Caco-2 (cell line): ENCODE measurements at regions not wholly inside any gene's neighbourhood (a gene's known extent, or its start where the extent isn't known, plus 50 kb on each side); places are given as distances from the start of the nearest gene placed in this dataset.

Experiments used
- BruUV-seq: library from RNA; stranded (reverse); fragments of 400-500 nt; replicated peaks from 2 replicates; lab custom pipeline; 2021; lab: Mats Ljungman, UMichigan
- CTCF ChIA-PET: fragments of 300-600 bp; sonication (Branson Sonifier 250); formaldehyde crosslinking; loops from one replicate; lab custom pipeline; 2022; ENCODE audit warnings: antibody characterized with exemption; lab: Charles Lee
- POLR2A ChIA-PET: fragments of 300-600 bp; sonication (Branson Sonifier 250); formaldehyde crosslinking; loops from one replicate; lab custom pipeline; 2022; ENCODE audit warnings: antibody characterized with exemption; lab: Charles Lee
- DNase-seq, 2 experiments: peaks; one replicate each; pipeline versions ENCODE4 v3.0.0 to v3.0.0-alpha.2; 2020 to 2022
- H3K27me3 ChIP-seq: replicated peaks from 2 replicates; pipeline ENCODE4 v1.6.0; 2011; ENCODE audit warnings: low read length; ENCODE audit not compliant: control insufficient read depth, insufficient read depth
- H3K36me3 ChIP-seq: 2 replicates; pipeline ENCODE4 v1.5.1; 2011; ENCODE audit warnings: low read length; ENCODE audit not compliant: control insufficient read depth, insufficient read depth
- H3K4me1 ChIP-seq: fragments of 250-450 bp; sonication (Bioruptor Pico); 2 replicates; pipeline ENCODE4 v1.5.1; 2020; ENCODE audit warnings: mild to moderate bottlenecking
- H3K4me3 ChIP-seq: 2 replicates; pipeline ENCODE4 v1.5.1; 2011; ENCODE audit warnings: low read depth, mild to moderate bottlenecking, control low read depth, low read length
- H3K9me3 ChIP-seq: fragments of 250-450 bp; sonication (Bioruptor Pico); 2 replicates; pipeline ENCODE4 v1.5.1; 2020; ENCODE audit warnings: mild to moderate bottlenecking, moderate library complexity
- H3K27ac Mint-ChIP-seq: one replicate; pipeline ENCODE4 v1.8.0; 2022; ENCODE audit warnings: mixed read lengths; ENCODE audit not compliant: unreplicated experiment
- H3K27me3 Mint-ChIP-seq: one replicate; pipeline ENCODE4 v1.8.0; 2022; ENCODE audit warnings: mixed read lengths; ENCODE audit not compliant: insufficient read depth, unreplicated experiment
- H3K36me3 Mint-ChIP-seq: one replicate; pipeline ENCODE4 v1.8.0; 2022; ENCODE audit warnings: mild to moderate bottlenecking, mixed read lengths; ENCODE audit not compliant: insufficient read depth, unreplicated experiment
- H3K4me1 Mint-ChIP-seq: one replicate; pipeline ENCODE4 v1.8.0; 2022; ENCODE audit warnings: low read depth, mixed read lengths; ENCODE audit not compliant: unreplicated experiment
- H3K4me3 Mint-ChIP-seq: one replicate; pipeline ENCODE4 v1.8.0; 2022; ENCODE audit warnings: mild to moderate bottlenecking, moderate library complexity, mixed read lengths; ENCODE audit not compliant: unreplicated experiment
- H3K9me3 Mint-ChIP-seq: one replicate; pipeline ENCODE4 v1.8.0; 2022; ENCODE audit warnings: mixed read lengths; ENCODE audit not compliant: unreplicated experiment
- intact Hi-C: fragments of 100-400 bp; cut with micrococcal nuclease; formaldehyde crosslinking; loops from one replicate; pipeline ENCODE4 v1.10.0; 2022; ENCODE audit not compliant: unreplicated experiment
- TF ChIP-seq, protein P1 (sequence below), 2 experiments: fragments of 200-600 bp in 1 of 2; IDR thresholded peaks; 1 replicate in 1 of 2; 2 replicates in 1 of 2; pipeline versions ENCODE4 v1.5.1 to v1.8.0; 2011 to 2022; ENCODE audit warnings: antibody characterized with exemption in 1 of 2, control low read depth in 1 of 2, inconsistent platforms in 1 of 2, low read depth in 1 of 2, low read length in 1 of 2, mild to moderate bottlenecking in 1 of 2, moderate library complexity in 1 of 2; ENCODE audit not compliant: insufficient read depth in 1 of 2, severe bottlenecking in 1 of 2, unreplicated experiment in 1 of 2

DNA sequence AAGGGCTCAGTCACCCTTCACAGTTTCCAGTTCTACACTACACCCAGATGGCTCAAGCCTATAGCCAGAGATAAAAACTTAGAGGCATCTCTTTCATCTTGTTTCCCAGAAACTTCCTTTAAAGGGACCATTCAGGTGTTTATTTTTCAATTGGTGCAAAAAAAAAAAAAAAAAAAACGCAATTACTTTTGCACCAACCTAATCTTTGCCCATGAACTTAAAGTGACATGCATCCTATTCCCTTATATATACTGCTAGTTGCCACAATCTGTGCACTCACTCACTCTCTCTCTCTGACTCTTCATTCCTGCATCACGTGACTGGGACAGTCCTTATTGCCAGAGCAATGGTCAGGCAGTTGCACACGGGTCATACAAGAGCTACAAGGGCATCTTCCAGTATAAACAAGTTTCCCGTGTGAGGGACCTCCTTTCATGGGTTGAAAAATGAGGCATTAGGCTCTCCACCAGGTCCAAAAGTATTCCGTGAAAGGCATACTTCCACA, 789.4 kb downstream of the EPHA4 start:
- CTCF ChIA-PET, result no interaction called here
- Mint-ChIP-seq H3K27me3 (peaks cover 5% of the 10 kb centered on the region), H3K4me1 (no peaks in the 10 kb centered on the region), H3K36me3 (no peaks in the 10 kb centered on the region), H3K4me3 (no peak overlapping the region), H3K27ac (no peak overlapping the region), H3K9me3 (no peaks in the 10 kb centered on the region)
- H3K27me3 ChIP-seq, result no peaks in the 10 kb centered on the region
- no peaks in the 10 kb centered on the region for H3K4me1 ChIP-seq
- DNase-seq, result no peak
- intact Hi-C loops, result no loop called here
- no peaks in the 10 kb centered on the region for H3K9me3 ChIP-seq
- POLR2A ChIA-PET, result no interaction called here
- BruUV-seq, result no TSS peak
- H3K4me3 ChIP-seq, result no peak overlapping the region
- no peaks in the 10 kb centered on the region for H3K36me3 ChIP-seq
- TF ChIP-seq, protein P1, sequence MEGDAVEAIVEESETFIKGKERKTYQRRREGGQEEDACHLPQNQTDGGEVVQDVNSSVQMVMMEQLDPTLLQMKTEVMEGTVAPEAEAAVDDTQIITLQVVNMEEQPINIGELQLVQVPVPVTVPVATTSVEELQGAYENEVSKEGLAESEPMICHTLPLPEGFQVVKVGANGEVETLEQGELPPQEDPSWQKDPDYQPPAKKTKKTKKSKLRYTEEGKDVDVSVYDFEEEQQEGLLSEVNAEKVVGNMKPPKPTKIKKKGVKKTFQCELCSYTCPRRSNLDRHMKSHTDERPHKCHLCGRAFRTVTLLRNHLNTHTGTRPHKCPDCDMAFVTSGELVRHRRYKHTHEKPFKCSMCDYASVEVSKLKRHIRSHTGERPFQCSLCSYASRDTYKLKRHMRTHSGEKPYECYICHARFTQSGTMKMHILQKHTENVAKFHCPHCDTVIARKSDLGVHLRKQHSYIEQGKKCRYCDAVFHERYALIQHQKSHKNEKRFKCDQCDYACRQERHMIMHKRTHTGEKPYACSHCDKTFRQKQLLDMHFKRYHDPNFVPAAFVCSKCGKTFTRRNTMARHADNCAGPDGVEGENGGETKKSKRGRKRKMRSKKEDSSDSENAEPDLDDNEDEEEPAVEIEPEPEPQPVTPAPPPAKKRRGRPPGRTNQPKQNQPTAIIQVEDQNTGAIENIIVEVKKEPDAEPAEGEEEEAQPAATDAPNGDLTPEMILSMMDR (IDR thresholded peaks at IDR 0.05; ENCODE audit: insufficient read depth in 1 of 2, low read depth in 1 of 2, low read length in 1 of 2, severe bottlenecking in 1 of 2, unreplicated experiment in 1 of 2), result no peak

DNA sequence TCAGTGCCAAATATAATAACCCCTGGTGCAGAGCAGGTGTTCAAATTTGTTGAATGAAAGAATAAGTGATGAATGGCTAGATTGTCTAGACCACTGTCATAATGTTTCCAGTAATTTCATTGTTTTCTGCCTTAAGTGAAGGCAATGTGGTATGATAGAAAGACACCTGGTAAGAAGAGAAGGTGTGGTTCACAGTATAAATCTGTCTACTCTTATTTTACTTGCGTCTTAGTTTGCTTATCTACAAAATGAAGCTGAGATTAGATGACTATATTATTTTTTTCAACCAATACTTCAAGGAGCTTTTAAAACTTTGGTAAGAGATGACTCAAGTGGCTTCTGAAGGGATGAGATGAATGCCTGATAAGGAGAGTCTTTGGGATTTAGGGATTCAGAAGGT, 788.4 kb downstream of the EPHA4 start:
- intact Hi-C loops, result no loop called here
- Mint-ChIP-seq H3K9me3 (no peaks in the 10 kb centered on the region), H3K4me1 (no peaks in the 10 kb centered on the region), H3K4me3 (no peak overlapping the region), H3K36me3 (no peaks in the 10 kb centered on the region), H3K27ac (no peak overlapping the region), H3K27me3 (no peaks in the 10 kb centered on the region)
- DNase-seq, result no peak
- CTCF ChIA-PET, result no interaction called here
- H3K4me1 ChIP-seq, result no peaks in the 10 kb centered on the region
- H3K27me3 ChIP-seq, result no peaks in the 10 kb centered on the region
- POLR2A ChIA-PET, result no interaction called here
- H3K9me3 ChIP-seq, result no peaks in the 10 kb centered on the region
- no TSS peak for BruUV-seq
- TF ChIP-seq, protein P1 (IDR thresholded peaks at IDR 0.05; ENCODE audit: insufficient read depth in 1 of 2, low read depth in 1 of 2, low read length in 1 of 2, severe bottlenecking in 1 of 2, unreplicated experiment in 1 of 2), result no peak
- no peaks in the 10 kb centered on the region for H3K36me3 ChIP-seq
- H3K4me3 ChIP-seq, result no peak overlapping the region

DNA sequence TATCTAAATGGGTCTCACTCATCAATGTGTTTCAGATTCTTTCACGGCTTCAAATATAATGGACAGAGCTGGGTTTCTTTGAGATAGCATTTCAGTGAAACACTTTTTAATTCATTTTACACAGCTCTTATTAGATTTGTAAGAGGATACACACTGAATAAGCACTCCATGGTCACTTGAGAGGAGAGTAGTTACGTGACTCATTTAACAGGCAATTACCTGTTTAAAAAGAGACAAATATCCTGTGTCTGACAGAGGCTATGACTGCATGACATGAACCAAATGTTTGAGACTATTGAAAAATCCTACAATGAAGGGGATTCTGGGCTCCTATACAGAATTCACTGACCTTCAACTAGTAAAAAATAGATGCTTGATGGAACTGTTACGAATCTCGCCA, 786.9 kb downstream of the EPHA4 start:
- no peak for DNase-seq
- Histone ChIP-seq H3K4me3 (no peak overlapping the region), H3K36me3 (no peaks in the 10 kb centered on the region), H3K27me3 (no peaks in the 10 kb centered on the region), H3K9me3 (no peaks in the 10 kb centered on the region), H3K4me1 (no peaks in the 10 kb centered on the region)
- POLR2A ChIA-PET, result no interaction called here
- TF ChIP-seq, protein P1 (IDR thresholded peaks at IDR 0.05; ENCODE audit: insufficient read depth in 1 of 2, low read depth in 1 of 2, low read length in 1 of 2, severe bottlenecking in 1 of 2, unreplicated experiment in 1 of 2), result no peak
- no TSS peak for BruUV-seq
- no peaks in the 10 kb centered on the region for H3K9me3 Mint-ChIP-seq
- CTCF ChIA-PET, result no interaction called here
- H3K27ac Mint-ChIP-seq, result no peak overlapping the region
- no peaks in the 10 kb centered on the region for H3K4me1 Mint-ChIP-seq
- no peaks in the 10 kb centered on the region for H3K27me3 Mint-ChIP-seq
- no peak overlapping the region for H3K4me3 Mint-ChIP-seq
- intact Hi-C loops, result no loop called here
- no peaks in the 10 kb centered on the region for H3K36me3 Mint-ChIP-seq
